Activated CD4-positive, alpha-beta T cell treated with anti-CD3 and anti-CD28 coated beads, Interleukin-2, Interleukin-6, amounts not matched to agents 100 ng/mL and 50 ng/mL, durations not matched to agents 16 hours and 8 hours (primary cell): ENCODE measurements at regions not wholly inside any gene's neighbourhood (a gene's known extent, or its start where the extent isn't known, plus 50 kb on each side); places are given as distances from the start of the nearest gene placed in this dataset.

Source experiments
- DNase-seq: peaks from one replicate; pipeline ENCODE4 v3.0.0-alpha.2; 2020

DNA sequence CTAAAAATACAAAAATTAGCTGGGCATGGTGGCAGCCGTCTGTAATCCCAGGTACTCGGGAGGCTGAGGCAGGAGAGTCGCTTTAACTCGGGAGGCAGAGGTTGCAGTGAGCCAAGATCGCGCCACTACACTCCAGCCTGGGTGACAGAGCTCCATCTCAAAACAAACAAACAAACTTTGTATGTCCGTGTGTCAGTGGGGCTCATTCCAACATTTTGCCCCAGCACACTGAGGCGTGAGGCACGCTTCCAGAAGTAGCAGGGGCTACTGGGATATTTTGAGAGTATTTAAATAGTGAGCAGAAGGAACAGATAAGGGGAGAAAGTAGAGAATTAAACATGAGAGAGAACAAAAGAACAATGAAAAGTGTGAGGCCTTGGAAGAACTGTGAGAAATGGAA lies 83.3 kb upstream of the TANK start:
- DNase-seq, result no peak

DNA sequence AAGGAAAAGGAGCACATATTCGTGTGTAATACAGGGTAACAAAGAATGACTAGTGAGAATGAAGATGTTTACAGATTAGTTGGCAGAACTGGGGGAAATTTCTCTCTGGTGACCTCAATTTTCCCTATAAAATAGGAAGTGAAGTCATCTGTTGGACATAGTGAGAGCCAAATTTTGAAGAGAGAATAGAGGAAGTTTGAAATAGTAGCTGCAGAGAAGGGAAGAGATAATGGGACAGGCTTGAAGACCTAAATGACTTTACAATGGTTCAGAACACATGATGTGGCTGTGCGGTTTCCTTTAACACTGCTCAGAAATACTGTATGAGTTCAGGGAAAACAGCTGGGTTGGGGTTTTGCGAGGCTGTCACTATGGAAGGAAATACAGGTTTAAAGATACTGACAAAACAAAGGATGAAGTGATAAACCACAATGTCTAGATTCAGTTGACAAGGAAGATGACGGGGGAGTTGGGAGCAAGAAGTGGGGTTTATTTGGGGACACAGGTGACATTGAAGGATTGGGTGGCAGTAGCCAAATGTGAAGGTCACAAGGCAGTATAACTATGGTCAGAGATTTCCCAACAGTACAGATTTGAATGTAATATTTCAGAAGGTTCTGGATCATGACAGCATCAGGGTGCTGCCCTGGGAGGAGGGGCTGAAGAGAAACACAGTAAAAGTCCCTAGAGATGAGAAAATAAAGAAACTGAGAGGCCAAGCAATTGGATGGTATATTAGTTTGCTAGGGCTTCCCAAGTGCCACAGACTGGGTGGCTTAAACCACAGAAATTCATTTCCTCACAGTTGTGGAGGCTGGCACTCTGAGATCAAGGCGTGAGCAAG lies 82.6 kb upstream of the TANK start:
- peak; percentile 93 for DNase-seq

DNA sequence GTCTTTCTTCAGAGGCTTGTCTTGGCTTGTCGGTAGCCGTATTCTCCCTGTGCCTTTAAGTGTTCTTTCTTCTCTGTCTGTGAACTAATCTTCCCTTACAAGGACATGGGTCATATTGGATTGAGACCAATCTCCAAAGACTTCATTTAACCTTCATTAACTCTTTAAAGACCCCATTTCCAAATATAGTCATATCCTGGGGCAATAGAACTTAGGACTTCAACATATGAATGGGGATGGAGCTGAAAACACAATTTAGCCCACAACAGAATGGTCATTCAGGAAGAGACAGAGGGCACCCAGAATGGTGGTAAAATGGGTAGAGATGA lies 82.1 kb upstream of the TANK start:
- DNase-seq, result no peak

DNA sequence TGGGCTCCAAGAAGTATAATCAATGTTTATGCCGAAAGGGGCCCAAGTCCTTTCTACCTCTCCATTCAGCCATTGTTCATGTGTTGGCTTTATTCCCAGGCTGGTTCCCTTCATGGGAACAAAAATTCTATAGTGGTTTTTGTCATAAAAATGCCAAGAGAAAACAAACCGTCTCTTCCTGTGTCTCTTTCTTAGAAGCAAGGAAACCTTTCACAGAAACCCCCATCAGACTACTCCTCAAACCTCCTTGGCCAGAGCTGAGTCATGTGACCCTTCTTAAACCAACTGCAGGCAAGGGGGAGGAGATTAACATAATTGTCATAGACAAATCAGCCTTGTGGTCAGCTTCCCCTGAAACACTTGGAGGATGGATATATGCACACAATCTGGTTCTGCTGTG lies 75.1 kb upstream of the TANK start:
- peak; percentile 30 for DNase-seq

DNA sequence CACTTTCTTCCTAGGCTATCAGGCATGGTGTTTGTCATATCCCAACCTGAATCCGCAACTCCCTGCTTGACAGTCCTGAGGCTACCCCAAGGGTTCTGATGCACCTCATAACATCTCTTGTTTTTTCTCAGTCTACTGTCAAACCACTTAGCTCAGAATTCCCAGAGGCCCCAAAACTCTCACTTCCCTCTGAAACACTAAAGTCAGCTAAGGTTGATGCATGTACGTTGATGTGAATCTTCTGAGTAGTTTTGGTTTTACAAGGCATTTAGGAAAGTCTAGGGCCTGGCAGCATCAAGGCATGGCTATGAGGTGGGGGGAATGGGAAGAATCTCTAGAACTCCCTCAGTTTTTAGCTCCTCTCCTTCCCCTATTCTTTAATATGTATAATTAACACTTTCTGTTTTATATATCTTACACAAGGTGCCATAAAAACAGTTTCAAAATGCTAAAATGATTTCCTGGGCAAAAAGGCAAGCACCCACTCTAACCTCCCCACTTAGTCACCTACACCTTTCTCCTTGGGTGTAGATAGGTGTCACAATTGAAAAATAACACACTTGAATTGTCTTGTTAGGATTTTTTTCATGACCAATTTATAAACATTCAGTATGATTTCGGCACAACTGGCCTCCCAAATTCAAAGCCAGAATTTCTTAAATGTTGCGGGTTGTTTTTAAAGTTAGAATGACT lies 71.4 kb upstream of the TANK start:
- DNase-seq, result no peak

DNA sequence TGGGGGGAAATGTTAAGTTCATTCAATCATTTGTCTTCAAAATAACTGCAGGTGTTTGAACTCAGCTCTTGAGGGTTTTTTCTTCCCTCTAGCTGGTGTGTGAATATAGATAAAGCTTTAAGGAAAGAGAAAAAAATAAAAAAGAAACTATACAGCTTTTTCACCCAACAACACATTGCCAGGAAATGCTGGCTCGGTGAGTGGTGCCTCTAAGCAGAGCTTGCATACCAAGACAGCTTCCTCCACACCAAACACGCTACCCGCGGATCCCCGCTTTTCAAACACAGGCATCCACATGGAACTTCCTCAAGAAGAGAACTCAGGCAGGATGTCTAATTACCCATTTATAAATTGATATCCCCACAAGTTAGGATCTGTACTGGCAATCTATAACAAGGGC lies 69.8 kb upstream of the TANK start:
- DNase-seq, result peak; percentile 53

DNA sequence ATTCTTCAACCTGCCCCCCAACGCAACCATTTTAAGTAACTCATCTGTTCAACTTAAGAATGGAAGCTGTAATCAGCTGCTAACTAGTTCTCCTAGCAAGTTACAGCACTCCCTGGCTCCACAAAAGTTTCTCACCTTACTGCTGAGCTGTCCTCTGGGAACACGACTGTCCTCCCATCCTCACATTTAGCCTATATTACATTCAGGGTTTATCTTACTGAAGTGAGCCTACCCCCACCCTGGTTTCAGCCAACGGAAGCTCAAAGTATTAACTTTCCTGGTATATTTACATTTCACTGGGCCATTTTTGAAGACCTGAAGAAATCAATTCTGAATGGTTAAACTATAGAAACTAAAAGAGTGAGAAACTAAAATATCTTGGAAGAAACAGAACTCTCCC lies 64.9 kb upstream of the TANK start:
- no peak for DNase-seq

DNA sequence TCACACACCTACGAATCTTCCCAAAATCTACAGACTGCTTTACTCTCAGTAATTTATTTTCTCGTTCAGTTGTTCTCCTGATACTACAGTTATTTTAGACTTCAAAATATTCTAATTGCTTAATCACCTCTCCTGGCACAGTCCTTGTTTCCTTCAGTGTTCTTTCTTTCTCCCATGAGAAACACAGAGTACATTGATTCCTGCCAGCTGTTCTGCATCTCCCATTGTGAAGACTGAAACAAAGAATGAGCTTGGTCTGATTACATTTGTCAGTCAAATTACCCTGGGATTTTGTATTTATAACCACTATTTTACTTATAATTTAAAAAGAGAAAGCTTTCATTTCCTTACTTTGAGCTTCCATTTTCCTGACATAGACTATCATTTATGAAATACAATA lies 63.9 kb upstream of the TANK start:
- no peak for DNase-seq

DNA sequence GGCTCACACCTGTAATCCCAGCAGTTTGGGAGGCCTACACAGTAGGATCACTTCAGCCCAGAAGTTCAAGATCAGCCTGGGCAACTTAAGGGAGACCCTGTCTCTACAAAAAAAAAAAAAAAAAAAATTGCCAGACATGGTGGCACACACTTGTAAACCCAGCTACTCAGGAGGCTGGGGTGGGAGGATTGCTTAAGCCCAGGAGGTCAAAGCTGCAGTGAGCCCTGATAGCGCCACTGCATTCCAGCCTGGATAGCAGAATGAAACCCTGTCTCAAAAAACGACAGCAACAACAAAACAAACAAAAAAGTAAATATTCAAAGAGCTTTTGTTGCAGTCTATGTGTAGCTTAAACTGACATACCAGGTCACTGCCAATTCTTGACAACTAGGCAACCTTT lies 63.1 kb upstream of the TANK start:
- no peak for DNase-seq

DNA sequence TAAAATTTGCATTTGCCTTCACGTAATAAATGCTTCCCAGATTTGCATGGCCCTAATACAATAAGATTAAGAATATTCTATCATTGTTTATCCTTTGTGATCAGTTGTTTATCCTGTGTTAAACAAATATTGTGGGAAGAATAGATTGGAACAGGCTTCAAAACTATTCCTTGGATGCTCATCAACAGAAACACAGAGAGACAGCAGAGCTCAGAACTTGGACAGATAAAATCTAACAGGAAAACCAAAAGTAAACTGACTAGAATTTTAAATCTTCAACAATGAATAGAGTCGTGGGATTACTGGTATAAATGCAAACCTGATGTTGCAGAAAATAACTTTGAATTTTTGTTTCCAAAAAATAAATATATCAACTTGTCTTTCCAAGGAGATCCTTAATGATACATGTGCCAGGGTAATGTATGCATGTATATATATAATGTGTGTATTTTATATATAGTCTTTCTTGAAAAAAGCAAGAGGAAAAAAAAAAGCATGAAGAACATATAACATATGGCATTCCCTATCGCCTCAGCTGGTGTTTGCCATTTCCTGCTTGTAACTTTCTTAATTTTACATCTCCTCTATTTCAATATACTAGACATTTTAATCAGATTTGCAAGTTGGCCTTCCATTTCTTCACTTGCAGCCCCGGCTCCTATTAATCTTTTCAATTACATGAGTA lies 59.9 kb upstream of the TANK start:
- DNase-seq, result no peak

DNA sequence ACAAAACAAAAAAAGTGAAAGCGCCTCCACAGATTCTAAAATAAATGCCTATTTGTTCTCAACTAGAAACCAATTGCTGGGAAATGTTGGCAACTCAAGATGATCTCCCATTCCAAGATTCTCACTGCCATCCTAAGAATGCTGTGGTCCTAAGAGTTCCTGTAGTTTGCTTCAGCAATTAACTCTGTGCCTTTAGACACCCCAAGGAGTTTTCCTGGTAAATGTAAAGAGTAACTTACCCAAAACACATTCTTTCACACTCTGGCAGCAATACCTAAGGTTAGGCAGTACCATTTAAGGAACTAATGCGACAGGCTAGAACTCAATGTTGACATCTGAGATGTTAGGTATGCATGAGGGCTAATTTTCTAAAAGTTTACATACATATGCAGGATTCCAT lies 58.8 kb upstream of the TANK start:
- DNase-seq, result no peak

DNA sequence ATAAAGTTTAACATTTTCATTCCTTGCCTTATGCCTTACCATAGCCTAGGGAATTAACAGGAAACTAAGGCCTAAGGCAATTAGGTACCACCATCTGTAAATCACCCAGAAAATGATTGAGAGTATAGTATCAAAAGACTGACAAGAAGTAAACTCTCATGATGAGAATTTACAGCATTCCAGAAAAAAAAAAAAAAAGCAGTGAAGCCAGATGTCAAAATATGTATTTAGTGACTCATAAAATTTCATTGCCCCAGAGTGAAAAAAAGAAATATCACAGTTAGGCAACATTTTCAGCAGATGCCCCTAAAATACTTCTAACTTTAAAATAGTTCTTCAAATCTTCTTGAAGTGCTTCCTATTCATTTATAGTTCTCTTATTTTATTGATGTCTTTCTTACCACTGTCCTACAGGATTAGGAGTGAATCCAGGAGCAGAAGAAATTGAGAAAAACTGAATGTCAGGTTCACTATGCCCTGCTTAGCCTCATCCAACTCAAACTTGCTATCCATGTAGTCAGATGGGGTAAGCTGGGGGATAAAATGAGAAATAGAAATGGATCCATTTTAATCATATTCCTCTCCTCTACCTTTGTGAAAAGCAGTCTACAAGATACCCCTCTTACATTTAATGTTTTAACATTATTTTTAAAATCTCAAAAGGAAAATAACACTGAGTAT lies 57.3 kb upstream of the TANK start:
- no peak for DNase-seq

DNA sequence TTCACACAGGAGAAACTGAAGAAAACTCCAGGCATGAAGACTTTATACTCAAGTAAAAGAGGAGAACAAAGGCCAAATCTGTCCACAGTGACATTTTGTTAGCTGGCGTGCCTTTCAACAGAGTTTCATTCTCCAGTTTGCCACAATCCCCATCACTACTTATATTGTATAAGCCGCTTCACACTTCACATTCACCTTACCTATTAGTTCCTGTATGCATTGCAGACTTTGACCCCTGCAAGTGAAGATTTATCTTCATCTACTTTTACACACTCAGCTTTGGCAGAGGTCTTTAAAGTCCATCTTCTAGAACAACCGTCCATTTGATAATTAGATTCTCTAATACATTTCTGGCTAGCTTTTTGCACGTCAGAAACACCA lies 56.8 kb upstream of the TANK start:
- no peak for DNase-seq

DNA sequence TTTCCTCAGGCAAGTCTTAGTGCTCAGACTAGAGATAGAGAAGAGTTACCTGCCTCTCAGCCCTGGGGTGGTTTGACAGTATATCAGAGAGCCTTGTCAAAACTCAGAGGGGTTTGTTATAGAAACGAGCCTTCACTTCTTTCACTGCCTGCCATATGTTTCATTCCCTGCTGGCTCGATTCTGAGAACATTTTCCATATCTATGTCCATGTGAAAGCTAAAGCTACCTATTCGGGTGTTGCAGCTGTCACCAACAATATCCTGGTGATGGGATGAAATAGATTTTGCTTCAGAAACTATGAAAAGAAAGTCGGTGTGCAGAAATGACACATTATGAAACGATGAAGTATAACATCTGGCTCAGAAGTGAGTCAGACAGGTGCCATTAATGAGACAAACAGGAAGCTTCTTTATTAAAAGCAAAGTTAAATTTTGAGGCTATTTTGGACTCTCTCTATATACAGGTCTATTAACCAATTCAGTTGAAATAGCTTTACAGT lies 56.1 kb upstream of the TANK start:
- DNase-seq, result peak; percentile 74

DNA sequence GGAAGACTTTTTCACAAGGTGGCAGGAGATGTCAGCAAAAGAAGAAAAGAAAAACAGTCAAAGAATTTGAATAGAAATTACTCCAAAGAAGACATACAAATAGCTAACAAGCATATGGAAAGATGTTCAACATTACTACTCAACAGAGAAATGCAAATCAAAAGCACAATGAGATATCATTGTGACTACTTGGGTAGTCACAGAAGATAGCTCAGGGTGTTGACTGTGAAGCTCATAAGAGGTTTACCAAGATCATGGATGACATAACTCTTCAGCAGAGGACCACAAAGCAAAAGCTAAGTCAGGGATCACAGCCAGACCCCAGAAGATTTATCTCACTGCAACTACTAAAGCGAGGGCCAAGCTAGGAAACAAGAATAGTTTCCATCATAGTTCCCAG lies 53.0 kb upstream of the TANK start:
- DNase-seq, result no peak
